ENCODE measurements at regions not wholly inside any gene's neighbourhood (a gene's known extent, or its start where the extent isn't known, plus 50 kb on each side); places are given as distances from the start of the nearest gene placed in this dataset.
"Not testable (repeated sequence)": the region's sequence is repeated elsewhere in the genome, so short reads cannot be mapped to it uniquely, and the experiment has no call there.

- no peak overlapping the region for H3K4me2 ChIP-seq (ENCODE audit: low read length)
- no peaks in the 10 kb centered on the region for H3K36me3 ChIP-seq (ENCODE audit: control insufficient read depth, insufficient read depth, low read length)
- no peak overlapping the region for H3K4me3 ChIP-seq (ENCODE audit: low read depth, low read length)
- no peak overlapping the region for H3K27ac ChIP-seq
- no peaks in the 10 kb centered on the region for H3K9me3 ChIP-seq (ENCODE audit: control insufficient read depth, low read length)
- H3K4me1 ChIP-seq, result no peaks in the 10 kb centered on the region
- H3K79me2 ChIP-seq, result no peaks in the 10 kb centered on the region
- TF ChIP-seq, protein P1, sequence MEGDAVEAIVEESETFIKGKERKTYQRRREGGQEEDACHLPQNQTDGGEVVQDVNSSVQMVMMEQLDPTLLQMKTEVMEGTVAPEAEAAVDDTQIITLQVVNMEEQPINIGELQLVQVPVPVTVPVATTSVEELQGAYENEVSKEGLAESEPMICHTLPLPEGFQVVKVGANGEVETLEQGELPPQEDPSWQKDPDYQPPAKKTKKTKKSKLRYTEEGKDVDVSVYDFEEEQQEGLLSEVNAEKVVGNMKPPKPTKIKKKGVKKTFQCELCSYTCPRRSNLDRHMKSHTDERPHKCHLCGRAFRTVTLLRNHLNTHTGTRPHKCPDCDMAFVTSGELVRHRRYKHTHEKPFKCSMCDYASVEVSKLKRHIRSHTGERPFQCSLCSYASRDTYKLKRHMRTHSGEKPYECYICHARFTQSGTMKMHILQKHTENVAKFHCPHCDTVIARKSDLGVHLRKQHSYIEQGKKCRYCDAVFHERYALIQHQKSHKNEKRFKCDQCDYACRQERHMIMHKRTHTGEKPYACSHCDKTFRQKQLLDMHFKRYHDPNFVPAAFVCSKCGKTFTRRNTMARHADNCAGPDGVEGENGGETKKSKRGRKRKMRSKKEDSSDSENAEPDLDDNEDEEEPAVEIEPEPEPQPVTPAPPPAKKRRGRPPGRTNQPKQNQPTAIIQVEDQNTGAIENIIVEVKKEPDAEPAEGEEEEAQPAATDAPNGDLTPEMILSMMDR (IDR thresholded peaks at IDR 0.05), result no peak
- H2AFZ ChIP-seq, result no peak overlapping the region
- H3K27me3 ChIP-seq (ENCODE audit: control insufficient read depth, insufficient read depth, low read length), result no peaks in the 10 kb centered on the region
- H3K9ac ChIP-seq, result no peak overlapping the region
Observed at GRCh38 chr14:83974647-83975163, 1555.2 kb upstream of the FLRT2 start.

DNA sequence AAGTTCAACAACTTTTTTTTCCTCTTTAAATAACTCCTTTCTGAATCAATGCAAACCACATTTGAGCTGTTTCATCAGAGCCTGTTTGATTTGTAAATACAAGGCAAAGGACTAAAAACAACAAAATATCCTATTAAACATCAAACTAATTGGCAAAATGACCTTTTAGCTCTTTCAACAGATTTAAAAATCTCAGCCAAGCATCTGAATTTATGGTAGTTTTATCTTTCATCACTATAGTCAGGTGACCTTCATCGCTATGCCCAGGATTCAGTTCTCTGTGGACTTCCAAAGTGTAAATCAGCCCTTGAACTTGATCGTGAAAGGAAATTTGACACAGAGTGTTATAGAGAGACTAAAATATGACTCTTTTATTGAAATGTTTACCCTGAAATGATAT lies 1554.5 kb upstream of the FLRT2 start:
- no peak overlapping the region for H3K9ac ChIP-seq
- H3K27ac ChIP-seq, result no peak overlapping the region
- H3K9me3 ChIP-seq (ENCODE audit: control insufficient read depth, low read length), result no peaks in the 10 kb centered on the region
- no peaks in the 10 kb centered on the region for H3K36me3 ChIP-seq (ENCODE audit: control insufficient read depth, insufficient read depth, low read length)
- no peaks in the 10 kb centered on the region for H3K4me1 ChIP-seq
- no peaks in the 10 kb centered on the region for H3K79me2 ChIP-seq
- no peak overlapping the region for H2AFZ ChIP-seq
- no peak overlapping the region for H3K4me2 ChIP-seq (ENCODE audit: low read length)
- TF ChIP-seq, protein P1 (IDR thresholded peaks at IDR 0.05), result no peak
- no peaks in the 10 kb centered on the region for H3K27me3 ChIP-seq (ENCODE audit: control insufficient read depth, insufficient read depth, low read length)
- H3K4me3 ChIP-seq (ENCODE audit: low read depth, low read length), result no peak overlapping the region

GRCh38 chr14:83975841-83976770 lies 1553.8 kb upstream of the FLRT2 start:
- Histone ChIP-seq H3K27me3 (ENCODE audit: control insufficient read depth, insufficient read depth, low read length) (no peaks in the 10 kb centered on the region), H2AFZ (no peak overlapping the region), H3K4me3 (ENCODE audit: low read depth, low read length) (no peak overlapping the region), H3K4me2 (ENCODE audit: low read length) (no peak overlapping the region), H3K9ac (no peak overlapping the region), H3K79me2 (no peaks in the 10 kb centered on the region), H3K4me1 (no peaks in the 10 kb centered on the region), H3K27ac (no peak overlapping the region), H3K9me3 (ENCODE audit: control insufficient read depth, low read length) (no peaks in the 10 kb centered on the region), H3K36me3 (ENCODE audit: control insufficient read depth, insufficient read depth, low read length) (no peaks in the 10 kb centered on the region)
- TF ChIP-seq, protein P1 (IDR thresholded peaks at IDR 0.05), result no peak

- TF ChIP-seq, protein P1 (IDR thresholded peaks at IDR 0.05), result no peak
- Histone ChIP-seq H3K4me3 (ENCODE audit: low read depth, low read length) (no peak overlapping the region), H3K4me2 (ENCODE audit: low read length) (no peak overlapping the region), H2AFZ (no peak overlapping the region), H3K4me1 (no peaks in the 10 kb centered on the region), H3K79me2 (no peaks in the 10 kb centered on the region), H3K27me3 (ENCODE audit: control insufficient read depth, insufficient read depth, low read length) (no peaks in the 10 kb centered on the region), H3K9me3 (ENCODE audit: control insufficient read depth, low read length) (no peaks in the 10 kb centered on the region), H3K27ac (no peak overlapping the region), H3K9ac (no peak overlapping the region), H3K36me3 (ENCODE audit: control insufficient read depth, insufficient read depth, low read length) (no peaks in the 10 kb centered on the region)
Observed at GRCh38 chr14:83977583-83977982, 1552.4 kb upstream of the FLRT2 start.

- H3K79me2 ChIP-seq; H3K9me3 ChIP-seq (ENCODE audit: control insufficient read depth, low read length); H2AFZ ChIP-seq; H3K4me1 ChIP-seq; H3K9ac ChIP-seq; H3K36me3 ChIP-seq (ENCODE audit: control insufficient read depth, insufficient read depth, low read length); H3K4me2 ChIP-seq (ENCODE audit: low read length); H3K27me3 ChIP-seq (ENCODE audit: control insufficient read depth, insufficient read depth, low read length); H3K27ac ChIP-seq; H3K4me3 ChIP-seq (ENCODE audit: low read depth, low read length): not testable (repeated sequence)
Observed at GRCh38 chr14:83981676-83982258, 1548.2 kb upstream of the FLRT2 start.
